ENCODE measurements at regions not wholly inside any gene's neighbourhood (a gene's known extent, or its start where the extent isn't known, plus 50 kb on each side); places are given as distances from the start of the nearest gene placed in this dataset.

DNA sequence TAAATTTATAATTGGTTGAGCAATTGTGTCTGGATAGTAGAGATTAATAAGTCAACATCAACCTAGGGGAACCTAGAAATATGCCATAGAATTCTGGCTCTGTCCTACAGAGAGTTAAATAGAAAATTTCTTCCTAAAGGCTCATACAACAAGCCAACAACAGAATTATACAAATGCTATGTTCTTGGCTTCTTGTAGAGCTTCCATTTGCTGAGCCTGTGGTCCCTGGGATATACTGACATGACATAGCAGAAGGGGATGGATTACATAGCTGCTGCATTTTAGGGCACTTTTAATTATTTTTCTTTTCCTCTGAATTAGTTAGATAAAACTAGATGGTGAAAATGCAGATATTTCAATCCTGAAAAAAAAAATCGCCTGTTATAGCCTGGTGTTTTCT lies 95.5 kb upstream of the ST6GAL2 start:
- no peak for DNase-seq

DNA sequence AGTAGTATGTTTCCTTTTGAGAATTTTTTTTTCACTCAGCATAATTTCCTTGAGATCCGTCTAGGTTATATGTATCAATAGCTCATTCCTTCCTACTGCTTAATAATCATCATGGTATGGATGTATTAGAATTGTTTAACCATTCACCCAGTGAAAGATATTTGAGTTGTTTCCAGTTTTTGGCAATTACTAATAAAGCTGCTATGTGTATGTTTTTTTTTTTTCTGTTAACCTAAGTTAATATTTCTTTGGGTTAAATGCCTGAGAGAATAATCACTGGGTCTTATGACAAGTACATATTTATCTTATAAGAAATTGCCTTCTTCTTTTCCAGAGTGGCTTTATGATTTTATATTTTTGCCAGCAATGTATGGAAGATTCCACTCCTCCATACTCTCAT lies 96.4 kb upstream of the ST6GAL2 start:
- DNase-seq: no peak

DNA sequence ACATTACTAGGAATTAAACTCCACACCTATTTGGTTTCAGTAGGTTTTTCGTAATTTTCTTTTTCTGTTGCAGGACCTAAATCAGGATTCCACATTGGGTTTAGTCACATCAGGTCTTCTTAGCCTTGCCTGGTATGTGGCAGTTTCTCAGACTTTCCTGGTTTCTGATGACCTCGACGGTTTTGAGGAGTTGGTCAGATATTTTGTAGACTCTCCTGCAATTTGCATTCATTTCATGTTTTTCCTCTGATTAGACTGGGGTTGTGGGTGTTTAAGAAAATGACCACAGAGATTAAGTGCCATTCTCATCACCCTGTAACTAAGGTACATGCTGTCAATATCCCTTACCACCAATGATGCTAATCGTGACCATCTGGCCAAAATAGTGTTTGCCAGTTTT lies 97.3 kb upstream of the ST6GAL2 start:
- DNase-seq: no peak

DNA sequence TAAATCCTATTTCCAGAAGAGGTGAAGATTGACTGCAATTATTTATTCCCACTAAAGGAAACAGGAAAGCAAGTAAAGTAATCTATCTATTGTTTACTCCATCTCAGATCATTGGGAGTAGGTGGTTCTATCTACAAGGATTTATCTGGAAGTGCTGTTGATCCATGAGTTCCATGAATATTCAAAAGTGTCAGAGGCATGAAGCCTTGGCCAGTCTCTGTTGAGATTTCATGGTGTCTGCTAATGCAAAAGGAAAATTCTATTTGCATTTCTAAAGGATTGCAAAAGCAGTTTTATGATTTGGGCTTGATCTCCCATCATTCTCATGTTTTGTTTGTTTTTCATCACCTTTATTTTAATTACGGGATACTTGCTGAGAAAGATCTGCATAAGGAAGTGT lies 102.4 kb upstream of the ST6GAL2 start:
- DNase-seq: peak in 1 of 3 experiments; percentile 16

DNA sequence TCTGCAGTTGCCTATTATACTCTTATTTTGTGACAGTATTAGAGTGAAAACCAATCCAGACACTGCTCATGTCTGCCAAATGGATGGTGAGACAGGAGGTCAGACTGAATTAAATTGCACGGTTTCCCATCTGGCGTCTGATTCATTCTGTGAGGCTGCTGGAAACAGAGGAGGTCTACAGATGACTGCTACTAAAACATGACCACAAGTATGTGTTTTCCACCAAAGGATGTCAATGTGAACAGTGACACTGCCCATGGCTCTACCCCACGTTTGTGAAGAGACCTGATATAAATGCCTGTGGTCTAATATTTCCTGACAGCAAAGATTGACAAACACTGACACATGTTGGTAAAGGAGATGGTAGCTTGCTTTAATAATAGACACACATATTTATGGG lies 104.3 kb upstream of the ST6GAL2 start:
- DNase-seq: no peak

DNA sequence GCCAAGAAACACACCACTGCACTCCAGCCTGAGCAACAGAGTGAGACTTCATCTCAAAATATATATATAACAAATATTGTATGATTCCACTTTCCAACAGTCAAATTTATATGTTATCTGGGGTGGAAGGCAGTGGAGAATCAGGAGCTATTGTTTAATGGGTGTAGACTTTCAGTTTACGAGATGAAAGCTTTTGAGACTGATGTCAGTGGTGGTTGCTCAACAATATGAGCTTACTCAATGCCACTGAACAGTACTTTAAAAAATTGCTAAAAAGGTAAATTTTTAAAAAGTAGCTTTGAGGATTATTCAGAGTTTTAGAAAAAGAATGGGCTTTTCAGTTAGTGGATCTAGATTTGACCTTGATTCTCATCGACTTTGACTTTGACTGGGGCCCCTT lies 105.9 kb upstream of the ST6GAL2 start:
- DNase-seq: no peak

DNA sequence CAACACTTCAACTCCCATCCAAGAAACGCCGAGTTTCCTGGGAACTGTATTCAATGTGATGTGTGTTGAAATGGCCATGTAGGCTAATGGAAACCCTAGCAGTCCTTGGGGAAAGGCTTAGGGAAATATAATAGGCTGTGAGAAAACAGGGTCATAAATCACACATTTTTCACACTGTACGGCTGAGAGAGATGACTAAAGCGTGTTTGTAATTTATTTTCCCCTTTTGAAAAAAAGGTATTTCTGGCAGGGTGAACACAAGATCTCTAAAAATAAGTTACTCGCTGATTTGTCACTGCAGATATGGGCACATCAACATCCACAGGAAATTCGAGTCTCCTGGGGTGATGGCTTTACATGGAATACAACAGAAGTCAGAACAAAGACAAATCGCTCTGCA lies 109.6 kb upstream of the ST6GAL2 start:
- peak in 2 of 3 experiments; percentile 43 to 71 for DNase-seq

DNA sequence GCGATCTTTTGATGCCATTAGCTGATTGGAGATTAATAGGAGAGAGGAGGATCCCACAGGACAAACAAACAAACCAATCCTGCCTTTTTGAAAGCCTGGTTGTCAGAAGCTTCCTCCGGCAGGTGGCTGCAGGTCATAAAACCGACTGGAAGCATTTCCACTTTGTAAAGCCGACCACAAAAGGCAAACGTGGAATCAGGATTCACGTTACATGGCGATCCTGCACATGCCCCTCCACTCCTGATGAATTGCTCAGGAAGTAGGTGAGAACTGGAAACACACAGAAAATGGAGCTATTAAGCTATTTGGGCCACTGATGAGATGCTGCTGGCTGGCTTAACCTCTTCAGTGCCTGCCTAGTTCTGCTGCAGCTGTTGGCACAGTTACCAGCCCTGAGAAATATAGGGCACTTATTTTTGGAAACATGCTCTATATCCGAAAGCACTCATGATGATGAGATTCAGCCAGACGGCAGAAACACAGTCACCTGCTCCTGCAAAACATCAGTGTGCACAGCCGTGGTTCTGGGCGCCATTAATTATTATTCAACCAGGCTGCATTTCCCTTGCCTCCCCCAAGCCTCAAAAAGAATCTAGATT lies 110.3 kb upstream of the ST6GAL2 start:
- peak; percentile 65 to 88 (median 68) for DNase-seq

DNA sequence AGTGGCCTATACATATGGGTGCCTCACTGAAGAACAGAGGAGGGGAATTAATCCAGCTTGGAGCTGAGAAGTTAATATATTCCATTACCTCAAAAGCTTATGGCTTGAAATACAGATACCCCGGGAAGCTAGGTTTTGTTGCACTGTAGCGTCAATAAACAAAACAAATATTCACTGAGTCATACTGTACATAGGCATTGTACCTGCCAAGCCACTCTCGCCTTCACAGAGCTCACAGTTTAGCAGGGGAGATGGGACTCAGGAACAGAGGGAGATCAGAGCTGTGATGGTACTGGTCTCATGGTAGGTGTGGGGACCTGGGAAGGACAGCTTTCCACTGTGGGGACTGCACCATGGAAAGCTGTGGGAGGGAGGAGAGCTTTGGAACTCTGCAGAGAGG lies 111.2 kb upstream of the ST6GAL2 start:
- no peak for DNase-seq

DNA sequence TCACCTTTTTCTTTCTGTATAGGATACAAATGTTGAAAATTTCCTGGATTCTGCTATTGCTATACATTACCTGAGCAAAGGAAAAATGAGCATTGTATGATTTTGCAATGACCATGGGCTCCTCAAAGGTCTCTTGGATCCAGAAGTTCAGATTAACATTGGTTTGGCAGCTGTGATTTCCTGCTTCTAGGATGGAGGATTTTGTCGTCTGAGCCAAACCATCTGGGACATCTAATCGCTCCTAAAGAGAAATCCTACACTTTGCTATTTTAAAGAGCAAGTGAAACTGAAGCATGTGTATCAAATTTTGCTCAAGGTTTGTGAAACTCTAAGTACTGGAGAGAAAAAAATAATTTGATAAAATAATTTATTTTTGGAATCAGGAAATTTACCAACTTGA lies 115.1 kb upstream of the ST6GAL2 start:
- no peak for DNase-seq

DNA sequence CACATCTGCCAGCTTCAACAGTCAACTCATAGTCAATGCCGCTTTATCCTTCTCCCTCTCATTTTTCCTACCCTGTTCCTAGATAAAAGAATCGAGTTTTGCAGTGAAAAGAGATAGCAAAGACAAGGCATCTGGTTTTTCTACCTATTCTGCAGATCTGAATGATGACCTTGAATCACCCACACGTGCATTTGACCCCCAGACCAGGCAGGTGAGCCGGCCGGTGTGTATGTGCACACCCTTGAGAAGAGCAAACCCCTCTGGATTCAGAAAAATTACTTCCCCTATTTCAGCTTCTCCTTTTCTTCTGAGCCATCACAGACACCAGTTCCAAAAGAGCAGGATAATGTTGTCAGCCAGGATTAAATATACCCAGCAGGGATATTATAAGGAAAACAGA lies 115.6 kb upstream of the ST6GAL2 start:
- DNase-seq: no peak

DNA sequence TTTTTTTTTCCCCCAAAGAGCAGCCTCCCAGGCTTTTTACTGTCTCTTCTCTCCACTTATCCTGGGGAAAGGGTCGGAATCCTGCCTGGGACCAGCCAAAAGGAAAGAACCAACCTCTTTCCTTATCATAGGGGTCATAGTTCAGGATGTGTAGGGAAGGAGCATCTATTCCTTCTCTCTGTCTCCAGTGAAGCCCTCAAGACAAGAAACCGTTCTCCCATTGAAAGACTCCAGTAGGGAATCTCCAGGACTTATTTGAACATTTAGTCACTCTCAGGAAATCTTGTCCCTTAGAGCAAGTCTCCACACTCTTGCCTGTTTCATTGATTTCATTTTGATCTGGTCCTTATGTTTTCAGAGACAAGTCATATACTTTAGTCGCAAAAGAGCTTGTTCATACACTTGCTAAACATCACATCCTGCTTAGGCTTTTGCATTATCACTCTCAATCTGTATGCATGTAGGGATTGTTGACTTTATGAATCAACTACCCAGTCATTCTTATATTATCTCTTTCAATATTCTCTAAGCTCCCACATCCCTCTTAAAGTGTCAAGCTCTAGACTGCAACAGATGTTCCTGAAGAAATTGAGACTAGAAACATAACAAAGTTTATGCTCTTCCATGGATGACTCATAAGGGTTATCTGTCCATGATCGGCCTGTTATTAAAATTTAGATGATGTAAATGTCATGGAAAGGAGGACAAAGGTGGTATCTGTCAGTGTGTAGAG lies 116.2 kb upstream of the ST6GAL2 start:
- no peak for DNase-seq

DNA sequence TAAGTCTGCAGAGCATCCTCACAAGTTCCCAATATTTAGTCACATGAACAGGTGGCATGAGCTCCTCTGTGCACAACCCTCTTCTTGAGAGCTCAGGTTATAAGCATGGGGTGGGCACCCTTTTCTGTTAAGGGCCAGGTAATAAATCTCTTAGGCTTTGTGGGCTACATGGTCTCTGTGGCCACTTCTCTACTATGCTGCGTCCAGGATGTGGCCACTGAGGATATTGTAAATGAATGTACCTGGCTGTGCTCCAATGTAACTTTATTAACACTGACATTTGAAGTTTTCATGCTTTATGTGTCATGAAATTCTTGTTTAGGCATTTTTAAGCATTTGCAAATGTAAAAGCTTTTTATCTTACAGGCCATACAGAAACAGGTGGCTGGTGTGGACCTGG lies 116.8 kb upstream of the ST6GAL2 start:
- DNase-seq: no peak

DNA sequence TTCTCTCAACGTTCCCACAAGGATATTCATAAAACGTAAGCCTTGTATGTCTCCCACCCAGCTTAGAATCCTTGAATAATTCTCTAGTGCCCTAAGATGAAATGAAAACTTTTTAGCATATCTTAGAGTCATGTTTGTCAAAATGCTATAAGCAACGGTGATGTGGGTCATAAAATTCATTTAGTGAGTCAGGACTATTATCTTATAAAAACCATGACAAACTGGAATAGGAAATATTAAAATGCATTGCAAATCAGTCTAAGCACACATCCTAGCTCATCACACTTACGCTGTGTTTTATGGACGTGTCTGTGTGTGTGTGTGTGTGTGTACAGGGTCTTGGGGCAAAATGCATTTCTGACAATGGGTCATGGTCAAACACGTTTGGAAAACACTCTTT lies 119.9 kb upstream of the ST6GAL2 start:
- no peak for DNase-seq

DNA sequence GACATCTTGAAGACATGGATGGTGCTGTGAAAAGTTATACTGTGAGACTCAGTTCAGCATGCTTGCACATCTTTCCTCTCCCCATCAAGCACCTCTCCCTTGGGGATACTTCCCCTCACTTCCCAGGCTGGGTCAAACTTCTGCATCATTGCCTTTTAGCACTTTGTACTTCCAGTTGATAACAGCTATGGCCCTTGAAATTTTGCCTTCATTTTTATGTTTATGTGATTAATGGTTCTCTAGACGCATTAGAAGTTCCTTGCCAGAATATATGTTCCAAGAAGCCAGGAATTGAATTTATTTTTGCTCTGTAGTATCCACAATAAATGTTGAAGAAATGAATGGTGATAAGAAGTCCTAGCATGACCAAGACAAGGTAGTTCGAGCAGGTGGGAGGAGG lies 120.9 kb upstream of the ST6GAL2 start:
- no peak for DNase-seq

DNA sequence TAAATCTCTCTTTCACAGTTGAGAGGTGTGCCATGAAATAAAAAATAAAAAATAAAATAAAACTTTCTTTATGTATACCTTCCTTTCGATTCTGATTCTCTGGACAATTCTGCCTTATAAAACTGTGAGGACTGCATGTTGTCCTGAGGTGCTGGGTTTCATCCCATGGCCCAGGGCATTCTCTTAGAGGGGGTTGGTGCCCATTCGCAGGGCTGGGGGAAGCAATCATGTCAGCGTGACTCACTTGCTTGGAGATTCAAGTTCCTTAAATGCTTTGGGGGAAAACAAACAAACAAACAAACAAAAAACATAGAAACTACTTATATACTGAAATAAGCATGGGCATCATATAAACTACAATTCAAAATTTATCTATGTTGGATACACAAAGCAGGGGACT lies 122.0 kb upstream of the ST6GAL2 start:
- no peak for DNase-seq

DNA sequence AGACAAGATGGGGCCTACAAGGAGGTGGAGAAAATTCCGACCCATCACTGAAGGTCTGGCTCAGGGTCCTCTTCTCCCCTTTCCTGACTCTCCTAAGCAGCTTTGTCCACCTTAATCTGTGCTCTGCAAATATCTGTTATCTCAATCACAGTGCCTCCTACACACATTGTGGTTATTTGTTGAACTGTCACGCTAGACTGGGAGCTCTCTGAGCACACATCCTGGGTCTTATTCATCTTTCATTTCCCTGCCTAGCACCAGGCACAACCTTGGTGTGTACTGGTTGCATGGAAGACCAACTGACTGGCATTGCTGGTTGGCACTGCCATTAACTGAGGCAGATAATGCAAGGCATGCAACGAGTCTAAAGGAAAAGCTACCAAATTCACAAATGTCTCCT lies 122.9 kb upstream of the ST6GAL2 start:
- no peak for DNase-seq

DNA sequence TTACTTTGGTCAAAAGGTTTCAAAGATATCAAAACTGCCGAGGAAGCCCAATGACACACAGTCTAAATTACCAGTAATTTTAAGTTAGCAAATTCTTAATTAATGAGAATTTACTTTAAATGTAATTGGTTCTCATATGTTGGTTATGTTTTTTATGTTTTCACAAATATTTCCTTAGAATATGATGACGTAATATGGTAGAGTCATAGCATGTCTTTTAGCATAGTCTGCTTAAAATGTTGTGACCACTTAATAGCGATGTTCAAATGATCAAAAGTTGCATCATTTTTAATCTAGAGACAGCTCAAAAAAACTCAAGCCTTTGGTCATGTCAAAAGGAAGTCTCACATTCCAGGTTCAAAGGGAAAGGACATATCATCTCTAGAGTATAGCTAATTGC lies 123.3 kb upstream of the ST6GAL2 start:
- no peak for DNase-seq

DNA sequence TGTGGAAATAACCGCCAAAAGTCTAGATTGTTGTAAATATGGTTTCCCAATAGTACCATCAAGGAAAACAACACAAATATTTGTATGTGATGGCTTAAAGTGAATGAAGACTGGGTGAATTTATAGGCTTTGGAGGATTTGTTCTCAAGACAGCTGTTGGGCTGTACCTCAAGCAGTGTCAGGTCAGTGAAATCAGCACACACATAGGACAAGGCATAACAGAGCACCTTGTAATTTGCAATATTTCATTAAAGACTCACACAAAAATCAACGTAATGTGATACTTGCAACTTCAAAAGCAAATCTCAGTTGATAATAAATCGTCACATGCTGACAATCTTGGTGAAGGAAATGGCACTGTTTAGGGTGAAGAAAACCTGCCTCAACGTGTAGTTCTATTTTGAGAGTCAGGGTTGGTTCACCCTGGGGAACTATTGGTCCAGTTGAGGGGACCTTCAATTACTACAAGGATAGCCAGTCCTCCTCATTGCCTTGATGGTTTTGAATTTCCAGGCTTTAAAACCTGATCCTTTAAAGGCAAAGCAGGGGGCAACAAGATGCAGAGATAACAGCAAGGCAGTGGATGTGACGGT lies 126.8 kb upstream of the ST6GAL2 start:
- peak in 1 of 3 experiments; percentile 16 for DNase-seq

DNA sequence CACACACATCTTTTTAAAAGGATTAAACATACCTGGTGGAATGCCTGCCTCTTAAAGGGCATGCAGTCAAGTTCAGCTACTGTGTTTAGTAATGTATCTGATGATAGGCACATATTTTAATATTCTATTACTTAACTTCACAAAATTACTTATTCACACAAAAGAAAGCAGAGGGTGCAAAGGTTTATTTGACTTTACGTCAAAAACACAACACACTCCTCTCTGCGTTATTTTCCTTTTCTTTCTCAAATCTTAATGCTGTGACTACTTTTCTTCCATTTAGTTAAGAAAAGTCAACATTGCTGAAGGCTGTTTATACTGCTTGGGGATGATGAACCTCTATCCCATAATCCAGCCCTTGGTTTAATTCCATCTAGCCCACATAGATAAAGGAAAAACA lies 127.9 kb upstream of the ST6GAL2 start:
- DNase-seq: no peak

DNA sequence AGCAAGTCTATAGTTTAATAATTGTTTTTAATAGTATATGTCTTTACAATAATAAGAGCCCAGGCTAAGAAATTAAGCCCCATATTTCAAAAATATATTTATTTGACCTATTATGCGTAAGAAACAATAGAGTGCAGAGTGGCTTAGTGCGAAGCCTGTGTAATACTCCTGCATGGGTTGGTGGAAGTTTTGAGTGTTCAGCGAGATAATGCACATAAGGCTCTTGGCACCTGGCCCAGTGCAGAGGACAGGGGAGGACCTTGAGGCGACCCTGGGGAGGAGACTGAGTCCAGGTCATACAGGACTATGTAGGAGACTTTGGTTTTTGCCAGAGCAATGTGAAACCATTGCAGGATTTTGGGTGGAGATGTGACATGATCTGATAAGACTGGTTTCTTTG lies 132.4 kb upstream of the ST6GAL2 start:
- no peak for DNase-seq

DNA sequence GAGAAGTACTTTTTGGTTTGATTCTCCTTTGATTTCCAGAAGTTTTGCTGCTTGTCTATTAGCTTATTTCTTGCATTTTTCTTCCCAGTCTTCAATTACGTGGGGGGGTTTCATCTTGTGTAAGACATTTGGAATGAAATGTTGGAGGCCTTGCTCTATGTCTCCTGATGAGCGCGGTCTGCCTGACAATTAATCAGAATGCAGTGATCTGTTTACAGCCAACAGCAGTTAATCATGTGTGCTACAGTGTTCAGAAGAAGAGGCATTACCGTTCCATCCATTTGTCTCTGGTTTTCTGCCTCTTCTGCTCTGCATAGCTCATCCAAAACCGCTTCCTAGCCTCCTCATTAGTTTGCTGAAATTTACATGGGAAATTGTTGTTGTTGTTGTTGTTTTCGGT lies 134.4 kb upstream of the ST6GAL2 start:
- DNase-seq: no peak

DNA sequence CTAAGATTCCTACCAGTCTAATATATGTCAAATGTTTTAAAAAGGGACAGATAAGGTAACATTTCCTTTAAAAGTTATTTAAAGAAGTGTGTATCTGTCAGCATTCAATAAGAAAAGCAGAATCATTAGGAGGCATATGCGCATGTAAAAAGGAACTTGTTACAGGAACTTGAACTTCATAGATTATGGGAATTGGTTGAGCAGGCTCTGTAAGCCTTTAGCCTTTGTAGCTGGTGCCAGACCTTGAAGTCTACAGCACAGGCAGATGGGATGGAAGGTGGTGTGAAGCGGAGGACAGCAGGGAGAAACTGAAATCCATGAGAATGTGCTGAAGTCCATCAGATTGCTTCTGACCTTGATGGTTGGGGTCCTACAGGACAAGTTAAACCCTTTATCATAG lies 138.3 kb upstream of the ST6GAL2 start:
- DNase-seq: no peak

DNA sequence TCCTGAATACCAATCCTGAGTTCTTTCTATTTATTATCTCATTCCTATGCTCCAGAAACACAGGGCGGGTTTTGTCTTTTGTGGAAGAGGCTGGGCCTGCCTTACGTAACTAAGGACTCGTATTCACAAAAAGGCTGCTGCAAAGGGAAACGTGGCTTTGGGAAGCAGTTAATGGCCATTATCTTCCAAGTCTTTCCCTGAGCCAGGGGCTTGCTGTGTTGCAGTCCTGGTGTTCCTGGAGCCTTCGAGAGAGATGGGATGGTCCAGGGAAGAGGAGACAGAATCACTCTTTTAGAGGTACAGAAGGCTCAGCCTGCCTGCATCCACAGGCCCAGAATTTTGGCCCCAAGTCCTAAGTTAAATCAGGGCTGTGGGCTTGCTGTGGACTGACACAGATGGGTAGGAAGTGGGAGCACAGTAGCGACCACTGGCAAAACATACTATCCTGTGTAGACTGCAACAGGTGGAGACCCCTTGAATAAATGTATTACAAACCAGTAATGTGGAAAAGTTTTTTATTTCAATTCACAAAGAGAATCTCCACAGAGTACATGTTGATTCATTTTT lies 139.4 kb upstream of the ST6GAL2 start:
- no peak for DNase-seq
